Erythroblast (primary cell): ENCODE measurements at regions not wholly inside any gene's neighbourhood (a gene's known extent, or its start where the extent isn't known, plus 50 kb on each side); places are given as distances from the start of the nearest gene placed in this dataset.

Experiments used
- GATA1 ChIP-seq: IDR thresholded peaks from 2 replicates; pipeline ENCODE4 v1.6.1; 2011; ENCODE audit warnings: low read depth, mild to moderate bottlenecking, control low read depth, low read length, moderate library complexity
- POLR2A ChIP-seq: IDR thresholded peaks from 2 replicates; pipeline ENCODE4 v1.6.1; 2011; ENCODE audit warnings: mild to moderate bottlenecking, low read length

DNA sequence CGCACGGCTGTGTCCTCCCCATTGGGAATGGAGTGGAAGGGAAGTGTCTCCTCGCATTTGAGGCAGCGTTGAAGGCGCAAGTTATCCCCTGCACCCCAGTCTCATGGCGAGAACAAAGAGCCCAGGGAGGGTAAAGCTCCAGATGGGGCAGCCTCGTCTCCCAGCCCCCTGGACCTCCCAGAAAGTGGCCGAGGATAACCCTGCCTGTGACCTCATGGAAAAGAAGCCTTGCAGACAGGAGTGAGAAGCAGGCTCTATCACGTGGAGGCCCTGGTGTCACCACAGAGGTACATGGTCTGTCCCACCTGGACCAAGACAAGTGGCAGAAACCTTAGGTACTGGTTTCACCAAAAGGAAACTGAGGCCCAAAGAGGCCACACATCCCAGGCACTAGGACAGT is 134.8 kb upstream of the RPS6KA2 start:
- TF ChIP-seq GATA1 (no peak), POLR2A (no peak)
